SH-SY5Y (cell line): ENCODE measurements at regions not wholly inside any gene's neighbourhood (a gene's known extent, or its start where the extent isn't known, plus 50 kb on each side); places are given as distances from the start of the nearest gene placed in this dataset.

Source experiments
- GATA2 ChIP-seq: IDR thresholded peaks from 2 replicates; pipeline ENCODE4 v1.6.1; 2011; ENCODE audit warnings: mild to moderate bottlenecking, low read depth, low read length
- GATA3 ChIP-seq: IDR thresholded peaks from 2 replicates; pipeline ENCODE4 v1.6.1; 2011; ENCODE audit warnings: low read depth, mild to moderate bottlenecking, low read length, moderate library complexity

GRCh38 chr15:89035658-89036057 is 52.6 kb upstream of the ABHD2 start:
- TF ChIP-seq GATA2 (no peak), GATA3 (no peak)

GRCh38 chr15:89038146-89038545 is 50.1 kb upstream of the ABHD2 start:
- TF ChIP-seq GATA2 (no peak), GATA3 (no peak)
